Amniotic stem cell (primary cell): ENCODE measurements at regions not wholly inside any gene's neighbourhood (a gene's known extent, or its start where the extent isn't known, plus 50 kb on each side); places are given as distances from the start of the nearest gene placed in this dataset.

ENCODE experiments used
- DNase-seq: peaks from one replicate; lab custom pipeline; 2025; lab: John Stamatoyannopoulos, UW

DNA sequence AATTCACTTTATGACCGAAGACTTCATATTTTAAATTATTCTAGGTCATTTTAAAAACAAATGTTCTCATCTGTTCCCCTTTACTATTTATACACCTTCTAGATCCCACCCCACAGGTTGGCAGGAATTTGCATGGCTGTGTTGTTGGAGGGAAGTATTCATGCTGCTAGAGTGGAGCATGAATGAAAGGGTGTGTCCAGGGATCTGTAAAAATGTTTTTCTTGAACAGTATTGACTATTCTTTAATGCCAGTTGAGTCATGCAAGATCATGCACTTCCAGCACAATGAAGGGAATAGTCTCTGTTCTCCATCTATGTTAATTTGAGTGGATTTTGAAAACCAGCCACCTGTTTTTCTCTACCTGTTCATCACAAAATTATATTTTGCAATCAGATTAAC, 52.0 kb upstream of the COL3A1 start:
- no peak for DNase-seq
